ENCODE measurements at regions not wholly inside any gene's neighbourhood (a gene's known extent, or its start where the extent isn't known, plus 50 kb on each side); places are given as distances from the start of the nearest gene placed in this dataset.

DNA sequence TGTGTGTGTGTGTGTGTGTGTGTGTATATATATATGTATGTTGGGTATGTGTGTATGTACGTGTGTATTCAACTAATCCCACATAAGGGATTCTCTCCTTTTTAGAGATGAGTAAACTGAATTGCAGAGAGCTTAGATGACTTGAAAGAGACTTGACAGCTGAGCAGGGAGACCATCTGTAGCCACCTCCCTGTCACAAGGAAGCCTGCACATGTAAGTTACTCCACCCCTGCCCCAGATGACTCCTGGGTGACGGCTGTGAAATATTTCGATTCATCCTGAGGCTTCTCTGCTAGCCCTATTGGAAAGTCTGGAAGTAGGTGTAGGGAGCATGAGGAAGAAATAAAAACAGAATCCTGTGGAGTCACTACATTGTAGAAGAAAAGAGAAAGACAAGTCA, 480.4 kb downstream of the FOXO1 start:
- peak overlapping the region; percentile 65 for H3K27ac ChIP-seq (ENCODE audit: low read depth, low read length)
- Mint-ChIP-seq H3K27me3 (no peaks in the 10 kb centered on the region), H3K4me3 (peak overlapping the region; percentile 61 to 89 (median 76)), H3K4me1 (peaks cover 55 to 97% (median 89%) of the 10 kb centered on the region in 7 donors), H3K36me3 (peaks cover 0 to 11% (median 6%) of the 10 kb centered on the region in 5 donors), H3K9me3 (peaks cover 0 to 9% (median 0%) of the 10 kb centered on the region in 11 donors), H3K27ac (peak overlapping the region; percentile 96 to 100 (median 98))
- no peaks in the 10 kb centered on the region for H3K9me3 ChIP-seq (ENCODE audit: control insufficient read depth in 2 of 3, low read length in 3 of 3)
- H3K4me1 ChIP-seq (ENCODE audit: control insufficient read depth in 2 of 2, insufficient read depth in 2 of 2, low read length in 2 of 2): peaks cover 52 to 72% of the 10 kb centered on the region in 2 donors
- ATAC-seq (no peak), DNase-seq (peak in 4 of 9 donors; percentile 22 to 39 (median 30))
- intact Hi-C loops (cut with micrococcal nuclease): loop anchor here (1.0 to 10.0 kb wide), 16 partner anchors 8 to 1279 kb away; partner anchors contain the start of gene MRPS31 (in 1 of the 2)
- ChIA-PET POLR2A (interaction anchor here (0.6 to 4.5 kb wide), 6 partner anchors 8 to 477 kb away, joined by 3 to 24 read pairs (median 4); no protein-coding TSS in a partner anchor), CTCF (interaction anchor here (0.5 to 2.9 kb wide), 7 partner anchors 9 to 173 kb away, joined by 3 to 16 read pairs (median 3); no protein-coding TSS in a partner anchor)
- peak overlapping the region; percentile 0 for H3K4me3 ChIP-seq (ENCODE audit: low read length)
- H3K36me3 ChIP-seq (ENCODE audit: control insufficient read depth in 2 of 3, insufficient read depth in 3 of 3, low read length in 3 of 3): no peaks in the 10 kb centered on the region
- no peaks in the 10 kb centered on the region for H3K27me3 ChIP-seq (ENCODE audit: control insufficient read depth in 2 of 2, insufficient read depth in 2 of 2, low read length in 2 of 2)

DNA sequence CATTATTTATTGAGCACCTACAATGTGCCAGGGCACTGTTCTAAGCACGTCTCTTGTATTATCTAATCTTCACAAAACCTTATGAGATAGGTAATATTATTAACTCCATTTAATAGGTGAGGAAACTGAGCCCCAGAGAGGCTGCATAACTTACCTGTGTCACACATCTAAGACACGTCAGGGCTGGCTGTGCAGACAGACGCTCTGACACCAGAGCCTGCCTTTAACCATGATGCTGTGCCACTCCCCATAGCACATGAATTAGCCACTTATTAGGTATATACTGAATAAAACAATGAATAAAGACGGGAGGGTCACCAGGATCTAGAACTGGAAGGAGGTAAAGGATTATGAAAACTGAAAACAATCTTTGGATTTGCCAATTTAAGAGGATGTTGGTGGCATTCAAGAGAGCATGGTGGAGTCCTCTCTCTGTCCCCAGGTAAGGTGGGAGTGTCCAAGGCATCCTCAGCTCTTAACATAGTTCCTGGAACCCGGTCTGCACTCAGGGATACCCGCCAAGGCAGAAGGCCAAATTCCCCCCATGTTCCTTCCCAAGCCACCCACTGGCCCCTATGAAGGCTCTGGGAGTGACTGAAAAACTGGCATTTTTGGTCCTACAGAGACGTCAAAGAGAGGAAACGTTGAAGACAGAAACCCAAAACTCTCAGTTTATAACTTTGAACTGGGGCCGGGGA, 479.7 kb downstream of the FOXO1 start:
- no peaks in the 10 kb centered on the region for H3K27me3 Mint-ChIP-seq
- peak overlapping the region; percentile 46 for H3K4me3 ChIP-seq (ENCODE audit: low read length)
- ChIA-PET POLR2A (interaction anchor here (0.6 to 4.5 kb wide), 42 partner anchors 9 to 585 kb away, joined by 3 to 24 read pairs (median 4); partner anchors contain the start of gene FOXO1), CTCF (interaction anchor here (0.5 to 4.9 kb wide), 13 partner anchors 10 to 481 kb away, joined by 3 to 33 read pairs (median 3); no protein-coding TSS in a partner anchor)
- peak in 2 of 9 donors; percentile 41 to 48 for DNase-seq
- ATAC-seq: no peak
- H3K4me1 Mint-ChIP-seq: peaks cover 59 to 98% (median 94%) of the 10 kb centered on the region in 7 donors
- peak overlapping the region; percentile 65 for H3K27ac ChIP-seq (ENCODE audit: low read depth, low read length)
- H3K27ac Mint-ChIP-seq: peak overlapping the region; percentile 96 to 100 (median 98)
- H3K9me3 Mint-ChIP-seq: peaks cover 0 to 9% (median 0%) of the 10 kb centered on the region in 11 donors
- H3K27me3 ChIP-seq (ENCODE audit: control insufficient read depth in 2 of 2, insufficient read depth in 2 of 2, low read length in 2 of 2): no peaks in the 10 kb centered on the region
- peaks cover 59 to 79% of the 10 kb centered on the region in 2 donors for H3K4me1 ChIP-seq (ENCODE audit: control insufficient read depth in 2 of 2, insufficient read depth in 2 of 2, low read length in 2 of 2)
- no peaks in the 10 kb centered on the region for H3K36me3 ChIP-seq (ENCODE audit: control insufficient read depth in 2 of 3, insufficient read depth in 3 of 3, low read length in 3 of 3)
- H3K4me3 Mint-ChIP-seq: peak overlapping the region; percentile 66 to 89 (median 82)
- intact Hi-C loops (cut with micrococcal nuclease): loop anchor here (1.0 to 10.0 kb wide), 33 partner anchors 8 to 1278 kb away; partner anchors contain the start of genes FOXO1 (in 2 of the 2) and MRPS31 (in 1 of the 2)
- H3K9me3 ChIP-seq (ENCODE audit: control insufficient read depth in 2 of 3, low read length in 3 of 3): no peaks in the 10 kb centered on the region
- peaks cover 0 to 11% (median 6%) of the 10 kb centered on the region in 5 donors for H3K36me3 Mint-ChIP-seq

DNA sequence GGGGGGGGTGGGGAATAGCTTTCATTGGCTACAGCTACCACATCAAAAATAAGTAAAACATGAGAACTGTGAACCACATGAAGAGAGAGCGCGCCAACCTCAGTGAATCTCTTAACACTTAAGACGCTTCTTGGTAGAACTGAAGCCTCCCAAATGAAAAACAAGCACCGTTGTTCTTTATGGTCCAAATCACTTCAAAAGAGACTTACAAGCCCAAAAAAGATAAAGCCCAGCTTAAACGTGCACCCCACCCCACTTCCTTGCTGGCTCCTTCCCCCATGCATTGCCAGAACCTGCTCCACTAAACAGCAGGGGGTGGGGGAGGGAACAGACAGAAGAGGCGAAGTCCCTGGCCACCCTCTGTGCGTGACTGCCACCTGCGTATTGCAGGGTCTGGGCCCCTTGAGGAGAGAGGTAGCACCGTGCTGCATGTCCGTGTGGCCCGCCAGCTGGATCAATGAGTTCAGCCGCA, 479.1 kb downstream of the FOXO1 start:
- Mint-ChIP-seq H3K9me3 (peaks cover 0 to 9% (median 0%) of the 10 kb centered on the region in 11 donors), H3K4me1 (peaks cover 60 to 100% (median 96%) of the 10 kb centered on the region in 7 donors), H3K27me3 (no peaks in the 10 kb centered on the region), H3K27ac (peak overlapping the region; percentile 96 to 100 (median 98)), H3K36me3 (peaks cover 0 to 11% (median 6%) of the 10 kb centered on the region in 5 donors), H3K4me3 (peak overlapping the region; percentile 66 to 89 (median 83))
- H3K27ac ChIP-seq (ENCODE audit: low read depth, low read length): peak overlapping the region; percentile 63
- intact Hi-C loops (cut with micrococcal nuclease): loop anchor here (1.0 to 10.0 kb wide), 31 partner anchors 19 to 1277 kb away; partner anchors contain the start of genes FOXO1 (in 2 of the 2) and MRPS31 (in 1 of the 2)
- ATAC-seq (peak; percentile 88), DNase-seq (peak; percentile 29 to 94 (median 90))
- POLR2A ChIA-PET: interaction anchor here (0.6 to 2.2 kb wide), 41 partner anchors 9 to 584 kb away, joined by 3 to 21 read pairs (median 4); partner anchors contain the start of gene FOXO1
- H3K9me3 ChIP-seq (ENCODE audit: control insufficient read depth in 2 of 3, low read length in 3 of 3): no peaks in the 10 kb centered on the region
- CTCF ChIA-PET: interaction anchor here (0.6 to 4.9 kb wide), 13 partner anchors 10 to 481 kb away, joined by 3 to 33 read pairs (median 3); no protein-coding TSS in a partner anchor
- peak overlapping the region; percentile 55 for H3K4me3 ChIP-seq (ENCODE audit: low read length)
- peaks cover 59 to 85% of the 10 kb centered on the region in 2 donors for H3K4me1 ChIP-seq (ENCODE audit: control insufficient read depth in 2 of 2, insufficient read depth in 2 of 2, low read length in 2 of 2)
- no peaks in the 10 kb centered on the region for H3K27me3 ChIP-seq (ENCODE audit: control insufficient read depth in 2 of 2, insufficient read depth in 2 of 2, low read length in 2 of 2)
- no peaks in the 10 kb centered on the region for H3K36me3 ChIP-seq (ENCODE audit: control insufficient read depth in 2 of 3, insufficient read depth in 3 of 3, low read length in 3 of 3)

DNA sequence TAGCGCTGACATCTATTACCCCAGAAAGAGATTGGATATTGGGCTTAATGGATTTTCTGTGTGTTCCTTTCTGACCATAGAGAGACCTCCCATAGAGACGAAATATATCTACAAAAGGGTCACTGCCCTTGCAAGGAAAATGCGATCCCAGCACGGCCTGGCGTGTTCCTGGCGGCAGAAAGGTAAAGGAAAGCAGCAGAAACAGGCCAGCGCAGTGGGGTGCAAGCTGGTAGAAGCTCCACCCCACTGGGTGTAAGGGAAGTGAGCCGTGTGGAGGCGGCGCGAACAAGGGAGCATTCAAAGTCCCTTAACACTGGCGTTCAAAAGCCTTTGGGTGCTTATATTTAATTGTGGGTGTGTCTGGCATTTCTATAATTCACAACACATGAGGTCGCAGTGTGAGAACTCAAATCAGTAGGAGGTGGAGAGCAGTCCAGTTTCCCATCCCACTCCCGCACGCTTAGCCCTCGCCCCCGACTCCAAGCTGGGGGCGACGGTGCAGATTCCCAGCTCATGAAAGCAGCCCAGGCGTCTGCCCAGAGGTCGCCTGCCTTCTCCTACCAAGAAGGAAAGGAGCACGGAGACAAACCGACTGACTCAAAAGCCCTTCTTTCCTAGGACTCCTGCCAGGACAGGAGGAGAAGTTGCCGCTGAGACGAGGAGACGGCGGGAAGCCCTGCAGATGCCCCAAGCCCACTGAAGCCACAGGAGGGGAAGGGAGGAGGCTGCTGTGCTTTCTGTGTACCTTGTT, 478.4 kb downstream of the FOXO1 start:
- Mint-ChIP-seq H3K9me3 (peaks cover 0 to 9% (median 0%) of the 10 kb centered on the region in 11 donors), H3K27ac (peak overlapping the region; percentile 96 to 100 (median 98)), H3K27me3 (no peaks in the 10 kb centered on the region), H3K36me3 (peaks cover 0 to 11% (median 6%) of the 10 kb centered on the region in 5 donors), H3K4me1 (peaks cover 60 to 99% (median 95%) of the 10 kb centered on the region in 7 donors), H3K4me3 (peak overlapping the region; percentile 66 to 89 (median 83))
- intact Hi-C loops (cut with micrococcal nuclease): loop anchor here (1.0 to 10.0 kb wide), 31 partner anchors 18 to 1277 kb away; partner anchors contain the start of genes FOXO1 (in 2 of the 2) and MRPS31 (in 1 of the 2)
- Histone ChIP-seq H3K4me1 (ENCODE audit: control insufficient read depth in 2 of 2, insufficient read depth in 2 of 2, low read length in 2 of 2) (peaks cover 59 to 86% of the 10 kb centered on the region in 2 donors), H3K27me3 (ENCODE audit: control insufficient read depth in 2 of 2, insufficient read depth in 2 of 2, low read length in 2 of 2) (no peaks in the 10 kb centered on the region), H3K4me3 (ENCODE audit: low read length) (peak overlapping the region; percentile 55), H3K36me3 (ENCODE audit: control insufficient read depth in 2 of 3, insufficient read depth in 3 of 3, low read length in 3 of 3) (no peaks in the 10 kb centered on the region), H3K9me3 (ENCODE audit: control insufficient read depth in 2 of 3, low read length in 3 of 3) (no peaks in the 10 kb centered on the region), H3K27ac (ENCODE audit: low read depth, low read length) (peak overlapping the region; percentile 63)
- ATAC-seq (peak; percentile 64), DNase-seq (peak; percentile 30 to 84 (median 72))
- POLR2A ChIA-PET: interaction anchor here (0.8 to 2.2 kb wide), 32 partner anchors 9 to 485 kb away, joined by 3 to 21 read pairs (median 4); partner anchors contain the start of gene FOXO1
- CTCF ChIA-PET: interaction anchor here (0.6 to 4.9 kb wide), 11 partner anchors 13 to 494 kb away, joined by 3 to 33 read pairs (median 4); no protein-coding TSS in a partner anchor

DNA sequence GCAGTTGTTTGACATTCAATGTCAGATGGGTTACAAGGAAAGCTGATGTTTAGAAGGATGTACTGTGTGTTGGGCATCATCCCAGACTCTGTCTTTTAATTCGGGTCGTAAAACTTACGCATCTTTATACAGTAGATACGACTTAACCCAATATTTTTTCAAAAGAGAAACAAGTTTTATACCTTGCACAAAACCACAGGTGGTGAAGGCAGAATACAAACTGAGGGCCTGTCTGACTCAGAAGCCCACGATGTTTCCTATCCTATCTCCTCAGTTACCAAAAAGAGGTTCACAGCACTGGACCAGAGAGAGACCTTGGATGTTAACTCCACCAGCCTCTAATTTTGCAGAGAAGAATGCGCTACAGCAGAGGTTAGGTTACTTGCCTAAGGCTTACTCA, 477.0 kb downstream of the FOXO1 start:
- POLR2A ChIA-PET: interaction anchor here (0.6 to 3.4 kb wide), 13 partner anchors 9 to 476 kb away, joined by 3 to 18 read pairs (median 6); partner anchors contain the start of gene FOXO1
- no peaks in the 10 kb centered on the region for H3K27me3 ChIP-seq (ENCODE audit: control insufficient read depth in 2 of 2, insufficient read depth in 2 of 2, low read length in 2 of 2)
- H3K27ac ChIP-seq (ENCODE audit: low read depth, low read length): peak overlapping the region; percentile 63
- Mint-ChIP-seq H3K9me3 (peaks cover 0 to 3% (median 0%) of the 10 kb centered on the region in 11 donors), H3K27me3 (no peaks in the 10 kb centered on the region), H3K36me3 (peaks cover 0 to 10% (median under 1%) of the 10 kb centered on the region in 5 donors), H3K4me3 (peak overlapping the region; percentile 45 to 89 (median 82)), H3K4me1 (peaks cover 57 to 99% (median 92%) of the 10 kb centered on the region in 7 donors), H3K27ac (peak overlapping the region; percentile 96 to 100 (median 97))
- H3K4me3 ChIP-seq (ENCODE audit: low read length): peak overlapping the region; percentile 10
- CTCF ChIA-PET: interaction anchor here (1.0 to 4.9 kb wide), 8 partner anchors 11 to 493 kb away, joined by 3 to 33 read pairs (median 4); no protein-coding TSS in a partner anchor
- peaks cover 57 to 81% of the 10 kb centered on the region in 2 donors for H3K4me1 ChIP-seq (ENCODE audit: control insufficient read depth in 2 of 2, insufficient read depth in 2 of 2, low read length in 2 of 2)
- no peaks in the 10 kb centered on the region for H3K36me3 ChIP-seq (ENCODE audit: control insufficient read depth in 2 of 3, insufficient read depth in 3 of 3, low read length in 3 of 3)
- no peaks in the 10 kb centered on the region for H3K9me3 ChIP-seq (ENCODE audit: control insufficient read depth in 2 of 3, low read length in 3 of 3)
- DNase-seq (peak in 4 of 9 donors; percentile 16 to 56 (median 33)), ATAC-seq (no peak)
- intact Hi-C loops (cut with micrococcal nuclease): loop anchor here (5.0 to 10.0 kb wide), 8 partner anchors 183 to 1275 kb away; partner anchors contain the start of gene MRPS31 (in 1 of the 2)

Data from naive thymus-derived CD4-positive, alpha-beta T cell (primary cell).